Endothelial cell (in vitro differentiated cells): ENCODE measurements at regions not wholly inside any gene's neighbourhood (a gene's known extent, or its start where the extent isn't known, plus 50 kb on each side); places are given as distances from the start of the nearest gene placed in this dataset.
"Not testable (repeated sequence)": the region's sequence is repeated elsewhere in the genome, so short reads cannot be mapped to it uniquely, and the experiment has no call there.

ENCODE experiments used
- DNase-seq: peaks from one replicate; pipeline ENCODE4 v3.0.0; 2021; ENCODE audit warnings: low spot score
- H3K27ac Mint-ChIP-seq: one replicate; pipeline ENCODE4 v1.8.0; 2021; ENCODE audit warnings: mixed read lengths, inconsistent platforms; ENCODE audit not compliant: unreplicated experiment
- H3K27me3 Mint-ChIP-seq: one replicate; pipeline ENCODE4 v1.8.0; 2021; ENCODE audit warnings: mild to moderate bottlenecking, moderate library complexity, mixed read lengths, inconsistent platforms; ENCODE audit not compliant: unreplicated experiment
- H3K36me3 Mint-ChIP-seq: one replicate; pipeline ENCODE4 v1.8.0; 2021; ENCODE audit warnings: mild to moderate bottlenecking, low read depth, mixed read lengths, inconsistent platforms; ENCODE audit not compliant: unreplicated experiment
- H3K4me1 Mint-ChIP-seq: one replicate; pipeline ENCODE4 v1.8.0; 2021; ENCODE audit warnings: mild to moderate bottlenecking, mixed read lengths, inconsistent platforms; ENCODE audit not compliant: unreplicated experiment
- H3K4me3 Mint-ChIP-seq: one replicate; pipeline ENCODE4 v1.8.0; 2021; ENCODE audit warnings: mild to moderate bottlenecking, mixed read lengths, inconsistent platforms; ENCODE audit not compliant: unreplicated experiment
- H3K9me3 Mint-ChIP-seq: one replicate; pipeline ENCODE4 v1.8.0; 2021; ENCODE audit warnings: mixed read lengths, inconsistent platforms; ENCODE audit not compliant: unreplicated experiment

GRCh38 chrX:92873359-92874055, 799.9 kb downstream of the NAP1L3 start:
- not testable (repeated sequence) for DNase-seq, H3K27ac Mint-ChIP-seq, H3K36me3 Mint-ChIP-seq, H3K4me3 Mint-ChIP-seq, H3K9me3 Mint-ChIP-seq, H3K27me3 Mint-ChIP-seq, H3K4me1 Mint-ChIP-seq

- not testable (repeated sequence) for H3K9me3 Mint-ChIP-seq, H3K4me1 Mint-ChIP-seq, H3K27ac Mint-ChIP-seq, DNase-seq, H3K36me3 Mint-ChIP-seq, H3K27me3 Mint-ChIP-seq, H3K4me3 Mint-ChIP-seq
These were observed 823.4 kb downstream of the NAP1L3 start for GRCh38 chrX:92849998-92850397.

- not testable (repeated sequence) for H3K27me3 Mint-ChIP-seq, H3K4me3 Mint-ChIP-seq, H3K27ac Mint-ChIP-seq, H3K4me1 Mint-ChIP-seq, H3K9me3 Mint-ChIP-seq, DNase-seq, H3K36me3 Mint-ChIP-seq
These were observed 829.5 kb downstream of the NAP1L3 start for GRCh38 chrX:92843920-92844319.

- not testable (repeated sequence) for DNase-seq, H3K27ac Mint-ChIP-seq, H3K4me3 Mint-ChIP-seq, H3K9me3 Mint-ChIP-seq, H3K4me1 Mint-ChIP-seq, H3K27me3 Mint-ChIP-seq, H3K36me3 Mint-ChIP-seq
These were observed 840.6 kb downstream of the NAP1L3 start for GRCh38 chrX:92832750-92833149.

- DNase-seq, H3K36me3 Mint-ChIP-seq, H3K27me3 Mint-ChIP-seq, H3K4me3 Mint-ChIP-seq, H3K27ac Mint-ChIP-seq, H3K9me3 Mint-ChIP-seq, H3K4me1 Mint-ChIP-seq: not testable (repeated sequence)
These were observed 843.3 kb downstream of the NAP1L3 start for GRCh38 chrX:92830083-92830482.

- DNase-seq, H3K4me1 Mint-ChIP-seq, H3K27ac Mint-ChIP-seq: not testable (repeated sequence)
These were observed 851.7 kb downstream of the NAP1L3 start for GRCh38 chrX:92821580-92822152.

GRCh38 chrX:92792080-92792479, 881.3 kb downstream of the NAP1L3 start:
- H3K4me1 Mint-ChIP-seq, H3K27me3 Mint-ChIP-seq, H3K27ac Mint-ChIP-seq, H3K9me3 Mint-ChIP-seq, H3K36me3 Mint-ChIP-seq, H3K4me3 Mint-ChIP-seq, DNase-seq: not testable (repeated sequence)

More at GRCh38 chrX:92821580-92822152, 851.7 kb downstream of the NAP1L3 start:
- not testable (repeated sequence) for H3K27me3 Mint-ChIP-seq, H3K36me3 Mint-ChIP-seq, H3K4me3 Mint-ChIP-seq, H3K9me3 Mint-ChIP-seq

GRCh38 chrX:92780075-92780474, 893.3 kb downstream of the NAP1L3 start:
- H3K4me3 Mint-ChIP-seq, H3K4me1 Mint-ChIP-seq, H3K27ac Mint-ChIP-seq, H3K27me3 Mint-ChIP-seq, H3K9me3 Mint-ChIP-seq, H3K36me3 Mint-ChIP-seq, DNase-seq: not testable (repeated sequence)

GRCh38 chrX:92774016-92774415, 899.4 kb downstream of the NAP1L3 start:
- H3K4me3 Mint-ChIP-seq, H3K27me3 Mint-ChIP-seq, H3K4me1 Mint-ChIP-seq, H3K27ac Mint-ChIP-seq, H3K36me3 Mint-ChIP-seq, H3K9me3 Mint-ChIP-seq: not testable (repeated sequence)
- DNase-seq, result peak; percentile 22

GRCh38 chrX:92760963-92761362, 912.4 kb downstream of the NAP1L3 start:
- not testable (repeated sequence) for H3K27ac Mint-ChIP-seq, H3K27me3 Mint-ChIP-seq, H3K9me3 Mint-ChIP-seq, H3K4me1 Mint-ChIP-seq, DNase-seq, H3K36me3 Mint-ChIP-seq, H3K4me3 Mint-ChIP-seq
